Skin of body (tissue), 1 donor: ENCODE measurements at regions not wholly inside any gene's neighbourhood (a gene's known extent, or its start where the extent isn't known, plus 50 kb on each side); places are given as distances from the start of the nearest gene placed in this dataset.
"Not testable (repeated sequence)": the region's sequence is repeated elsewhere in the genome, so short reads cannot be mapped to it uniquely, and the experiment has no call there.

Experiments used
- DNase-seq: peaks from one replicate; lab custom pipeline; 2025; lab: John Stamatoyannopoulos, UW

DNA sequence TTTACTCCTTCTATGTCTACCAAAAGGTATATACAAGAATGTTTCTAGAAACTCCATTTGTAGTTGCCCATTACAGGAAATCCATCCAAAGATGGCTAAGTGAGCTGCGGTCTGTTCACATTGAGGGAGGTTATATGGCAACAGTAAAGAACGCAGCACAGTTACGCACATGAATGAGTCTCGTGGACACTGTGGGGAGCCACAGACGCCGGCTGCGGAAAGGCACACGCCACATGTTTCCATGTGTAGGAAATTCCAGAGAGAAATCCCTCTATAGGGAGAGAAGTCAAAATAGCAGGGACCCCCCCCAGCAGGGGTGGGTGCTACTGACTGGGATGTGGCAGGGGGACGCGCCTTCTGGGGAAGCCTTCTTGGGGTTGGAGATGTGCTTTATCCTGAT is 139.0 kb upstream of the NCOR2 start:
- DNase-seq: no peak

DNA sequence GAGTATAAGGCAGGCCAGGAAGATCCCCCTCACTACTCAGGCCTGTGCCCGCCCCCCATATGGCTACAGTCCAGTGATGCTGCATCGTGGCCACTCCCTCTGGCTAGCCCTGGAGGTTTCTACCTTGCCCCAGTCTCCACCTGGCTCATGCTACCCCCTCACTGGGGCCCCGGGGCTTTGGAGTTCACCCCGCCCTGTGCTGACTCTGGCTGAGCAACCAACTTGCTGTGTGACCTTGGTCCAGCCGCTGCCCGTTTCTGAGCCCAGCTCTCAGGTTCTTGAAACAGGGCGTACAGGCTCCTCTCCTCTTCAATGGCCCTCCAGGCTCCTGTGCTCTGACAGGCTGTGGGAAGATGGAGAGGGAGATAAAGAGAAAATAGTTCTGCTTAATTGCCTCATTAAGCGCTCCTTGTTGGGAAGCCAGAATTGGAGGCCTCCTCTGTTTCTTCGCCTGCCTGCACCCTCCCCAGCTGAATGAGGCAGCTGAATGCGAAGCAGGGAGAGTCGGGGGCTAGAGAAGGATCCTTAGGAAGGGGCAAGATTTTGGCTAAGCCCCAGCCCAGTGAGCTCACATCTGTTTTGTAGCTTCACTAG is 138.2 kb upstream of the NCOR2 start:
- no peak for DNase-seq

DNA sequence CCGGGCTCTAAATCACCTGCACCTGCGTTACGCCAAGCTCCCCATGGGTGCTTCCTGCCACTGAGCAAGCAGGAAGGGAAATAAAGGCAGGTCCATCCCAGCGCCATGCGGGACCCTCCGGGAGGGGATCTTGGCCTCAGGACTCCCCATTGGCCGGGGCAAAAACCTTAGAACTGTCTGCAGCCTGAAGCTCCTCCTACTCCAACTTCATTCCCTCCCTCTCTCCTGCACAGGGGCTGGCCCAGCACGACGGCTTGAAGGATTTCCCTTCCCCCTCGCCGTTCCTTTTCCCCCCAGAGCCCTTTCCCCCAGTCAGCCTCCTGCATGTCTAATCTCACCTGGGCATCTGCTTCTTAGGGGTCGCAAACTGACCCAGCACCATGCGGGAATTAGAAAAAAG is 137.2 kb upstream of the NCOR2 start:
- no peak for DNase-seq

DNA sequence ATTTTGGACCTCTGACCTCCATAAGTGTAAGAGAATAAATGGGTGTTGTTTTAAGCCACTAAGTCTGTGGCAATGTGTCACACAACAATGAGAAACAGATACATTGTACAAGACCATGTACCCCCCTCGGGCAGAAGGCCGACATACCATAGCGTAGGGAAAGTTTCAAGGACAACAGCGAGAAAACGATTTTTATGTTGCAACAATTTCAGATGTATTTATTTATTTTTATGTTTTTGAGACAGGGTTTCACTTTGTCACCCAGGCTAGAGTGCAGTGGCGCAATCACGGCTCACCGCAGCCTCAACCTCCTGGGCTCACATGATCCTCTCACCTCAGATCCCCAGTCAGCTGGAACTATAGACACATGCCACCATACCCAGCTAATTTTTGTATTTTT is 136.4 kb upstream of the NCOR2 start:
- no peak for DNase-seq

DNA sequence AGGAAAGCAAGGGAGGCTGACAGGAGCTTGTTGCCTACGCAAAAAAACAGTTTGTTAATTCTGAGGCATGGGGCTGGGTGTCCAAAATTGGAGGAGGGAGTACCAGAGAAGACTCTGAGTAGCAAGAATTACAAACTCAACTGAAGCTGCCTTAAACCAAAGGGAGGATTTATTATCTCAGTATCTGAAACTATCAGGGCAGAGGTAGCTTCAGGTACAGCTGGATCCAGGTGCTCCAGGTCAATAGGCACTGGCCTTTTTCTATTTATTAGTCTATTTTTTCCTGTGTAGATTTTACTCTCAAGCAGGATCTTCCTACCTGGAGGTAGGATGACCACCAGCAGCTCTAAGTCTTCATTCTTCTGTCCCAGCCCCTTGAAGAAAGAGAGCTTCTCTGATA is 135.3 kb upstream of the NCOR2 start:
- DNase-seq: no peak

DNA sequence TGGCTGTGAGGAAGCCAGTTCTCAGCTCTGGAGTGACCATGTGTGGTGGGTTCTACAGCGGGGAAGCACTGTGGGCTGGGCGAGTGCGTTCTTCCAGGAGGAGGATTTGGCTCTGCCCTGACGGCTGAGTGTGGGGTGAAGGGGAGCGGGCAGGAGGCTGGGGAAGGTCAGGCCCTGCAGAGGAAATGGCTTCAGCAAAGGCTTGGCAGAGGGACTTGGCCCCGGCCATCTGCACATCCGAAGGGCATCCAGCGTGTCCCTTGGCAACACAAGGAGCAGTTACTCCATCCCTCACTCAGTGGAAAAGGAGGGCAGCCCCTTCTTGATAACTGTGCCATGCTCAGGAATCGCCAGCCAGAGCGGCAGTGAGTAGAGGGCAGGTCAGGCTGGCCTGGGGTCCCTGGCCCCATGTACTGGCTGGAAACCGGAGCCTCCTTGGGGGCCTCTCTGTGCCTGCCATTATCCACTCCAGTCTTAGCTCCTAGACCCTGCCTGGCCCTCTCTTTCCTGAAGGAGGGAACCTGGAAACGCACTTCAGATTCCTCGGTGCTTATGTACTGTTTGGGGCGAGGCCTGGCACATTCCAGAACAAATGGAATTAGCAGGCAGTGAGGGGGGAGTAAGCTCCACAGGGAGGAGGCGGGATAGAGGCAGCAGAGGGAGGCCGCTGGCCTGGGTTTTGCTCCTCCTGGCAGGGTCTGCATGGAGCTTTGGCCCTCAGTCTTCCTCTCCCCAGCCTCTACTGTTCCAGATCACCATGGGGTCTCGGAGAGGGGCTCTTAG is 133.6 kb upstream of the NCOR2 start:
- DNase-seq: peak; percentile 73

DNA sequence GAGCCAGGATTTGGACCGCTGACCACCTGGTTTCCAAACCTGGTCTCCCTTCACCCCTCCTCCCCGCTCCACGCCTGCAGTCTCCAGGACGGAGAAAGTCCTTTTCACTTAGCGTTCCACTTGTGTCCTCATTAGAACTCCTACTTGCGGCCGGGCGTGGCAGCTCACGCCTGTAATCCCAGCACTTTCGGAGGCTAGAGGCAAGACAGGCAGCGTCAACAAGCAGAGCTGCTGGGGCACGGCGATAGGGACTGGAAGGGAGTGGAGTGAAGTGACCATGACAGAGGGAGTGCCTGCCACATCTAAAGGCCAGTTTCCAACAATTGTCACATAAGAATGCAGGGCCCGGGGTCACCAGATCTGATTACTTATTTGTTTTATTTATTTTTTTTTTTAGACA is 132.5 kb upstream of the NCOR2 start:
- DNase-seq: no peak

DNA sequence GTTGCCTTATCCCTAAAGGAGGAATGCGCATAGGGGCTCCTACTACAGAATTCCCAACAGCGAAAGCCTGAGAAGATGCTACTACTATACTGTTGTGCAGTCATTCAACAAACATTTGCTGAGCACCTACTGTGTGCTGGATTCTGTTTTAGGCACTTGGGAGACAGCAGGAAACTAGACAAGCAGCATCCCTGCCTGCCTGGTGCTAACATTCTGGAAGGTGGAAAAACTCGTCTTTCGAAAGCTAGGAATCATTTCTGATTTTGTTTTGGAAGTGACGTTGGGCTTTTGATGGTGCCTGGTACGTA is 131.5 kb upstream of the NCOR2 start:
- DNase-seq: no peak

DNA sequence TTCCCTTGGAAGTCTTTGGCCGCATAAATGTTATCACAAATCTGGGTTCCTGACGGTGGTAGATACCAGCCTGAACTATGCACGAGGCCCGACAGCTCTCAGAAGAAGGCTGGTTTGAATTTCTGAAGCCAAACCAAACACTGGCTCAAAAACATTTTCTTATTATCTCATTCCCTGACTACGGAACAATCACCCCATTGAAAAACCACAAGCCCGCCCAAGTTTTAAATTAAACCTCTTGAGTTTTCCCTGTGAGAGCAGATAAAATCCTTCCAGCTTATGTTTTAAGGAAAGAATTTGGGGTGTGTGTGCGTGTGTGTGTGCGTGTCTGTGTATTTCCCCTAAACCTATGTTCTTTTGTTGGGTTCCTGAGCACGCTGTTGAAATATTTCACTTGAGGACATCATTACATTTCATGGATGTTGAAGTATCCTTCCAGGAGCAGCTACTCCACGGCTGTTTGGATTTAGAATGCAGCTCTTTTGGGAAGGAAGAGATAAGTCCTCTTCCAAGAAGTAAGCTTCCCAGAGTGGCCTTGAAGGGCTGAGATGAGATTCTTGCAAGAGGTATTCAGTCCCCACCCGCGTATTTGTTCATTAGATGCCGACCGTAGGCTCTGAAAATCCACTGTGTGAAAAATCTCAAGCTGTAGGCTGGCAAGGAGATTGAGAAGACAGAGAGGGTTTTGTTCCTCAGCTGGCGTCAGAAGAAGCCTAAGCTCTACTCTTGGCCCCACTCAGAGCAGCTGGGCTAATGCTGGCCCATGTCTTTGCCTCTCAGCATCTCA is 131.0 kb upstream of the NCOR2 start:
- peak; percentile 50 for DNase-seq

DNA sequence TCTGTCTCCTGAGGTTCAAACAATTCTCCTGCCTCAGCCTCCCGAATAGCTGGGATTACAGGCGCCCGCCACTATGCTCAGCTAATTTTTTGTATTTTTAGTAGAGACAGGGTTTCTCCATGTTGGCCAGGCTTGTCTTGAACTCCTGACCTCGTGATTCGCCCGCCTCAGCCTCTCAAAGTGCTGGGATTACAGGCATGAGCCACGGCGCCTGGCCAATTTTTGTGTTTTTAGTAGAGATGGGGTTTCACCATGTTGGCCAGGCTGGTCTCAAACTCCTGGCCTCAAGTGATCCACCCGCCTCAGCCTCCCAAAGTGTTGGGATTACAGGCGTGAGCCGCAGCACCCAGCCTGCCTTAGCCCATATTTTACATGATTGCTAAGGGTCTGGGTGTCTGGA is 130.3 kb upstream of the NCOR2 start:
- not testable (repeated sequence) for DNase-seq

DNA sequence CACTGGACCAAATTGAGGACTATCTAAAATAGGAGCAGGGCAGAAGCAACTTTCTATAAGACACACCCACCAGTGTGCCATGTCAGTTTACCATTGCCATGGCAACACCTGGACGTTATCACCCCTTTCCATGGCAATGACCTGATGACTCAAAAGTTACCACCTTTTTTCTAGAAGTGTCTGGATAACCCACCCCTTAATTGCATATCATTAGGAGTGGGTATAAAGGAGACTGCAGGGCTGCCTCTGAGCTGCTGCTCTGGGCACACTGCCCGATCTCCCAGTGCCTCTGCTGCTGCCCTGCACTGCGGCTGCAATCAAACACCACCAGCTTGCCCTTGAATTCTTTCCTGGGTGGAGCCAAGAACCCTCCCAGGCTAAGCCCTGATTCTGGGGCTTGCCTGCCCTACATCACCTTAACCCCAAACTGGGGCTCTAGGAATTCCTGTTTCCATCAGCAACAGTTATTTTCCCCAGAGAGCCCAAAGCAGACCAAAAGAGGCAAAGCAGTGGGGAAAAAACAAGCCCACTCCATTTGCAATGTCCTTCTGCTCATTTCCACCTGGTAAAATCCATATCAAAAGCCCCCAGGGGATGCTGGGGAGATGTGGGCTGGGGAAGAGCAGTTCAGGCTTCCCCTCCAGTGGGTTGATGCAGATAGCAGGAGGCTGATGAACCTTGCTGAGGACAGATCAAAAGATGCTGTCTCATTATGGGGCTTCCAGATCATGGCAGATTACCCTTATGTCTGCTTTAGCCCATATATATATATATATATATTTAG is 129.5 kb upstream of the NCOR2 start:
- DNase-seq: no peak

DNA sequence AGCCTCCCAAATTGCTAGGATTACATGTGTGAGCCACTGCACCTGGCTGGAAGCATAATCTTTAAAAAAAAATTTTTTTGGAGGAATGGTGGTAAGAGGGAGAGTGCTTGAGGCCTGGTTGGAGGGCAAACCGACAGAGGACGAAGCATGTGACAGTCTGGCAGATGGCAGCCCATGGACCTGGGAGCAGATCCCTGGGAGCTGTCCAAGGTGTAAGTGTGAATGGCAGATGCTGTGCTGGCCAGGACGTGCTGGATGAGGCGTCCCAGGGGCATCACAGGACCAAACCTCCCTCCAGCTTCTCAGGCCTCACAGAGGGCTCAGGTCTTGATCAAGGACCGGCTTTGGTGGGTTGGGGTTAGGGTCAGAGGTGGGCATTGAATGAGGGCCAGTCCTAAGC is 128.4 kb upstream of the NCOR2 start:
- DNase-seq: no peak

DNA sequence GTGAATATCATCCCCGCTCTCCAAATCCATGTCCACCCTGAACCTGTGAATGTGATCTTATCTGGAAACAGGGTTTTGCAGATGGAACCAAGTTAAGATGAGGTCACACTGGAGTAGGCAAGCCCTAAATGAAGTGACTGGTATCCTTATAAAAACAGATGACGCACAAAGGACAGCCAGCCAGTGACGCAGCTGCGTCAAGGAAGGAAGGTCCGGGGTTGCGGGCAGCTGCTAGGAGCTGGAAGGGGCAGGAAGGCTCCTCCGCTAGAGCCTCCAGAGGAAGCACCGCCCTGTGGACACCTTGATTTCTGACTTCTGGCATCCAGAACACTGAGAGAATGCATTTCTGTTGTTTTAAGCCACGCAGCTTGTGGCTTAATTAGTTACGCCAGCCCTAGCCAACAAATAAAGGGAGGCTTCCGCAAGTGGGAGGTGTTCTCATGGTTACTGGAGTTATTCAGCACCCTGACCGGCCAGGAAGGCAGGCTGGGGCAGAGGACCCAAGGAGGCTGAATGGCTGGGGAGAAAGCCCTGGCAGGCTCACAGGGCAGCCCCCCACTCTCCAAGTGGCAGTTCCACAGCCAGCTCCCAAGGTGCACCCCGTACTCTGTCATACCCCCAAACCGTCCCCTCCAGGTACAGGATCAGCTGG is 127.6 kb upstream of the NCOR2 start:
- DNase-seq: peak; percentile 23

DNA sequence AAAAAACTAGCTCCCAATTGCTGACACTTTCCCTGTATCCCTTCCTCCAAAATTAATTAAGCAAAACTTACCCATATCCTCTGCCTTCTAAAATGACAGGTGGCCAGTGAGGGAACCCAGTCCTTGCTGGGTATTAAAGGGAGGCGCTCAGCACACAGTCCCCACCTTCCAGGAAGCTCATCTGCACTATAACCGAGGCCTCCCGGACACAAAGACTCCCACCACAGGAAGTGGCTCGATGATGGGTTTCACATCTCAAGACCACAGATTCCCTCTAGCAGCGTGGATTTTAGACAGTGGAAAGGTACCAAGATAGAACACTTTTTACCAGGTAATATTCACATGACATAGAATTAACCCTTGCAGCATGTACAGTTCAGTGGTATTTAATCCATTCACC is 126.8 kb upstream of the NCOR2 start:
- no peak for DNase-seq

DNA sequence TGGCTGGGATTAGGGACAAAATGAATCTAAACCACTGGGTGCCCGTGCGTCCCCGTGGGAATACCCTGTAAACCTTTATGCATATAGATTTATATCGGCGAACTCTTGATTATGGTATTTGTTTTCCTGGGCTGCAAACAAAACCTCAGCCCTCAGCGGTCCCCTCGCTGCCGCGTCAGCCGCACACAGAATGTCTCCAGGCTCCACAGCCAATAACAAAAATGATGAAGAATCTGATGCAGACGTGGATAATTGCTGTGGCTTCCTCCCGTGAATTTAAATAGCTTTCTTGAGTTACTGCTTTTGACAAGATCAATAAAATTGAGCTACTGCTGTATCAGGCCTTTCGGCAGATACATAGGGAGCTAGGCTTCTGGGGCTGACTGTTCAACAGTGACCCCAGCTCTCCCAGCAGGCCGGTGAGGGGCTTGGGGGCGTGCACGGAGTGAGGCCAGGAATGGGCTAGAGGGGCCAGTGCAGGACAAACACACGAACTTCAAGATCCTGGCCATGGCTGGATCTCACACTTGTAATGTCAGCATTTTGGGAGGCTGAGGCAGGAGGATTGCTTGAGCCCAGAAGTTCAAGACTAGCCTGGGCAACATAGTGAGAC is 125.8 kb upstream of the NCOR2 start:
- no peak for DNase-seq

DNA sequence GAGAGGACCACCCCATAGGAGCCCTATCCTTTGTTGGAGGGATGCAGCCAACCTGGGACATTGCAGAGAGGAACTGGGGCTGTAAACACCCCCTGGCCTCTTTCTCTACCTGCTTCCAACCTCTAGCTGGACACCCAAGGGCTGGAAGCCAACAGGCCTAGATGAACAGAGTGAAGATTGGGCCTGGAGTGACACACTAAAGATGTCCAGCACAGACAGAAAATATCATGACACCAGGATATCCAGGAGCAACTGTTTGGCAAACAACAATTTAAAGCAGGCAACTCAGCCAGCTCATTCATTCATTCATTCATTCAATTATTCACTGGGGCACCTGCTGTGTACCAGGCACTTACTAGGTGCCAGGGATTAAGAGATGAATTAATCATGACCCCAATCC is 125.0 kb upstream of the NCOR2 start:
- no peak for DNase-seq

DNA sequence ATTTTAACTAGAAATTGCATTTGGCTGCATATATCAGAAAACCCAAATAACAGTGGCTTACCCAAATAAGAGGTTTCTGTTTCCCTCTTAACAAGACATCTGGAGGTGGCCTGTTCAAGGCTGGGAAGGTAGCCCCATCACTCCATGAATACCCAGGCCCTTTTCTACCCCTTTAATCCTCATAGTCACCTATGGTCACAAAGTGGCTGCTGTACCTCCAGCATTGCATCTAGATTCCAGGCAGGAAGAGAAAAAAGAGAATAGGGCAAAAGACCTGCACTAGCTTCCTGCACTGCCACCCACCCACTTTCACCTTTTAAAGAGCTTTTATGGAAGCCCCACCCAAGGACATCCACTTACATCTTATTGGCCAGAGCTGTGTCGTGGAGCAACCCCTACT is 124.0 kb upstream of the NCOR2 start:
- no peak for DNase-seq

DNA sequence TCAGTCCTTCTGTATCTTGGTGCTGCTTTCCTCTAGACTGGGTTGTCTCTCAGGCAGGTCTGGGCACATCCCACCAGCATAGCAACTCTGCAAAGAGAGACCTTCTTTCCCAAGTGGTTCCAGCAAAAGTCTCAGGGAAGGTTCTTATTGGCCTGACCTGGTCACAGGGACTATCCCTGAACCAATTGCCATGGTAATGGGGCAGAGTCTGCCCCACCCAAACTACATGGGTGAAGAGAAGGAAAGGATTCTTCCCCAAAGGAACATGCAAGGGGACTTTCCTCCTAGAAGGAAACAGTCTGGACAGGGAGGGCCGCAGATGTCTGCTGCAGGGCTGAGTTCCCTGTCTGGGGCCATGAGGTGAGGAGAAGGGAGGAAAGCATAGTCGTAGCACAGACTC is 122.2 kb upstream of the NCOR2 start:
- DNase-seq: no peak

DNA sequence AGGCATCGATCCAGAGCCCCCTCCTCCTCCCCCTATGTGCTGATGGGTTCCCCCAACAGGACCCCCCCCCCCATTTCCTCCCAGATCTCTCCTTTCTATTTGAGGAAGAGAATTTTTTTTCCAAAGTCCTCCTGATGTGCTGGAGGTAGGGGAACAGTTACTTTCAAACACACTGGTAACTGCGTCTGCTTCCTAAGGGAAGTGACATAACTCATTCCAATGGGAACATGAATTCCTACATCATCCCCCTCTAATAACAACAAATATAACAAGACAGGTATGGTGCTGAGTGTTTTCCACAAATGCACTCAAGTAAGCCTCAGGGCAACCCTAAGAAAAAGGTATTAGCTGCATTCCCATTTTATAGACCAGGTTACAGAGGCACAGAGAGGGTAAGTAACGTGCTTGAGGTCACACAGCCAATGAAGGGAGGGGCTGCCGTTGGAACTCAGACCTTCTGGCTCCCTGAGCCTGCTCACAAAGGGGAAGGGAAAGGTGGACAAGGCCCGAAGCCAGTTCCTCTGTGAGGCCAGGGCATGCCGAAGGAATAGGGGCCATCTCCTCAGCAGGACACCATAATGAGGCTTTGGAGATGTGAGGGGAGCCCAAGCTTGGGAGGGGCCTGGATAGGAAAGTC is 121.1 kb upstream of the NCOR2 start:
- DNase-seq: peak; percentile 71

DNA sequence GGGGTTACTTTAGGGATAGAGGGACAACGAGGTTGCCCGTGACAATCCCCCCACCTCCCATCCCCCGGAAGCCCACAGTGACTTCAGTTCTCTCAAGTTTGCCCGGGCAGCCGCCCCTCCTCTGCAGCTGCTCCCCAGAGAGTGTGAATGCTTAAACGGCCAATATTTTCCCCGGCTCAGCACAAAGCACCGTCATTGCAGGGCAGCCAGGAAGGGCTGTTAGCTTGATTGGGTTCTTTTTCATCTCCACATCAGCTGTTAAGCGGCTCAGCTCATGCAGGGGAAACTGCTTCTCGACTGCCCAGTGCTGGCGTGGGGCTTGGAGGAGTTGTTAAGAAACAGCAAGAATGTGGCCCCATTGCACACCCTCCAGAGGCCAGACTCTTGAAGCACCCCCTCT is 120.5 kb upstream of the NCOR2 start:
- peak; percentile 86 for DNase-seq
